T-helper 1 cell treated with Interleukin-12 subunit alpha and Interleukin-12 subunit beta and Interleukin-4 antibody, amounts not matched to agents 30 ng/mL and 1 ng/mL, for 36 hours (primary cell): ENCODE measurements at regions not wholly inside any gene's neighbourhood (a gene's known extent, or its start where the extent isn't known, plus 50 kb on each side); places are given as distances from the start of the nearest gene placed in this dataset.

ENCODE experiments used
- intact Hi-C: fragments of 100-400 bp; cut with micrococcal nuclease; formaldehyde crosslinking; loops from one replicate; pipeline ENCODE4 v1.15.1; 2024

DNA sequence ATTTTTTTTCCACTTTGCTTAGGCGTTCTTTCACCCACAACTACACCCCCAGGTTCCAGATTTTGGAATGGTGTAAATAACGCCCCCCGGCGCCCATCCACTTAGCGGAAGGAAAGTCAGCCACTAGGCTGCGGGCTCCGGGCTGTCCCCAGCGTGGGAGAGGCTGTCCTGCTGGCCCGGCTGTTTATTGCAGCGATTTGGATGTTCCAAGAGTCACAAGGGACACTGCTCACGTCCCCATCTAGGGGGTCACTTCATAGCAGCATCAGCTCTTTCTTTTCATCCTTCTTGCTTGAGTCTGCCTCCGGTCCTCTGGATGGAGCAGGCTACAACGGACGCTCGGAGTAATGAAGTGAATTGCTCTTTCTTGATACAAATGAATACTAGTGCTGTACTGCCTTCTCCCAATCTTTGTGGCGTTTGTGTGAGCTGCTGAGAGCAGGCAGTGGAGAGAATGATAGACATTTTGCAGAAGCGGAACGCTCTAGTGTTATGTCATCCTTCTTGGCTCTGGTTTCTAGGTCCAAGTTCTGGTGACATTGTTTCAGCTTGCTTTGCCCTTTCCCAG, 50.7 kb upstream of the PAIP2B start:
- intact Hi-C loops, result loop anchor here (1.0 to 2.0 kb wide), 3 partner anchors 54 to 255 kb away; partner anchors contain the start of gene ZNF638

DNA sequence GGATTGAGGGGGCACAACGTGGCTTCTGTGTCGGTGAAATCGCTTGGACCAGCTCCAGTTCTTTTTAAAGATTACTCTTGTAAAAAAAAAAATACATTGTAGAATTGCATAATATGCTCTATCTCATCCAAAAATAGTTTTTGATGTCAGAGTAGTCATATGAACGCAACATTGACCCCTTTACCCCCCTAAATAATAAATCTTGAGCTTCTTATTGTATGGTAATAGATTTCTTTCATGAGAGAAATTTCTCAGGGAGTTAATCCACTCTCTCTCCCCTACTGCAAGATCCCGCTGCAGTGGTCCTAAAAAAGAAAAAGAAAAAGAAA, 50.2 kb upstream of the PAIP2B start:
- intact Hi-C loops, result loop anchor here (1.0 to 2.0 kb wide), 3 partner anchors 54 to 254 kb away; partner anchors contain the start of gene ZNF638

DNA sequence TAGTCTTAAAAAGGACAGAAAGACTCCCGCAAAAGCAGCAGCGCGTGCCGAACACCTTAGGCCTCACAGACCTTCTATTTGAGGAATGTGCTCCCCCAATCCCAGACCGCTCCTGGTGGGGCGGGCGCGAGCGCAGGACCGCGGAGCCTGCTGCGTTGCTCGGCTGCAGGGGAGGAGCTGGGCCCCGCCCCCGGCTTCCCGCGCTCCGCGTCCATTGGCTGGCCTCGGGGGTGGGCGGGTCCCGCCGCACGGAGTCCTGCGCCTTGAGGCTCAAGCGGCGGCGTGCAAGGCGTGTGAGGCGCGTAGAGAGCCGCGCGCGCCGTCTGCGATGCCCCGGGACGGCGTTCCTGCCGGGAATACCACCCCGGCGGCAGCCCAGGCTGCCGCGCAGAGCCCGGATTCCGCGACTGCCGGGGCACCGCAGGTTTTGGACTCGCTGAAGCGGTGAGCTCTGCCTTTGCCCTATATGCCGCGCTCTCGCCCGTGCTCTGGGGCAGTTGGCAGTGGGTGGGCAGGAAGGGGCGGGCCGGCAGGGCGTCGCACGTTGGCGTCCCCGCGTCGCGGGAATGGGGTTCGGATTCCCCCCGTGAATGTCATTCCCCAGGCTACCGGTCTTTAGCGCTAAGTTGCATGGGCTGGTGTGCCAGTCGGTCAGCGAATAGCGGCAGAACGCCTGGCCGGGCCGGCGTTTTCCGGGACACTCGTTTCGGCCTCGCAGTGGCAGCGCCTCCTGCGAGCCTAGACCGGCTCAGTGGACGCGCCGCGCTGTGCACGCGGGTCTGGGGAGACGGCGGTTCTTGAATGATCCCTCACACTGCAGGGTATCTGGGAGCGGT, 49.6 kb upstream of the PAIP2B start:
- intact Hi-C loops, result loop anchor here (1.0 to 2.0 kb wide), 5 partner anchors 49 to 254 kb away; partner anchors contain the start of genes MCEE, MPHOSPH10, PAIP2B and ZNF638
